ENCODE measurements at regions not wholly inside any gene's neighbourhood (a gene's known extent, or its start where the extent isn't known, plus 50 kb on each side); places are given as distances from the start of the nearest gene placed in this dataset.

GRCh38 chr3:154782151-154782550 is 298.0 kb upstream of the MME start:
- TF ChIP-seq CTCF (IDR thresholded peaks at IDR 0.05 in 8 of 11, conservative IDR thresholded peaks at IDR 0.05 in 3 of 11) (no peak), POLR2A (IDR thresholded peaks at IDR 0.05) (no peak), POLR2AphosphoS5 (IDR thresholded peaks at IDR 0.05) (no peak)

Measured in spleen (tissue), 7 donors.